Retinal pigment epithelial cell (primary cell): ENCODE measurements at regions not wholly inside any gene's neighbourhood (a gene's known extent, or its start where the extent isn't known, plus 50 kb on each side); places are given as distances from the start of the nearest gene placed in this dataset.

Source experiments
- DNase-seq: peaks from one replicate; pipeline ENCODE4 v3.0.0-alpha.2; 2010; ENCODE audit warnings: low read depth
- H3K4me3 ChIP-seq: 2 replicates; pipeline ENCODE4 v1.5.1; 2011; ENCODE audit warnings: mild to moderate bottlenecking, low read length, control low read depth, moderate library complexity
- TF ChIP-seq, protein P1 (sequence below): conservative IDR thresholded peaks from 2 replicates; pipeline ENCODE4 v1.5.1; 2011; ENCODE audit warnings: low read depth, low read length, control low read depth, inconsistent platforms

GRCh38 chr7:12951397-12951801 is 264.0 kb downstream of the ARL4A start:
- no peak for DNase-seq
- no peak overlapping the region for H3K4me3 ChIP-seq
- TF ChIP-seq, protein P1, sequence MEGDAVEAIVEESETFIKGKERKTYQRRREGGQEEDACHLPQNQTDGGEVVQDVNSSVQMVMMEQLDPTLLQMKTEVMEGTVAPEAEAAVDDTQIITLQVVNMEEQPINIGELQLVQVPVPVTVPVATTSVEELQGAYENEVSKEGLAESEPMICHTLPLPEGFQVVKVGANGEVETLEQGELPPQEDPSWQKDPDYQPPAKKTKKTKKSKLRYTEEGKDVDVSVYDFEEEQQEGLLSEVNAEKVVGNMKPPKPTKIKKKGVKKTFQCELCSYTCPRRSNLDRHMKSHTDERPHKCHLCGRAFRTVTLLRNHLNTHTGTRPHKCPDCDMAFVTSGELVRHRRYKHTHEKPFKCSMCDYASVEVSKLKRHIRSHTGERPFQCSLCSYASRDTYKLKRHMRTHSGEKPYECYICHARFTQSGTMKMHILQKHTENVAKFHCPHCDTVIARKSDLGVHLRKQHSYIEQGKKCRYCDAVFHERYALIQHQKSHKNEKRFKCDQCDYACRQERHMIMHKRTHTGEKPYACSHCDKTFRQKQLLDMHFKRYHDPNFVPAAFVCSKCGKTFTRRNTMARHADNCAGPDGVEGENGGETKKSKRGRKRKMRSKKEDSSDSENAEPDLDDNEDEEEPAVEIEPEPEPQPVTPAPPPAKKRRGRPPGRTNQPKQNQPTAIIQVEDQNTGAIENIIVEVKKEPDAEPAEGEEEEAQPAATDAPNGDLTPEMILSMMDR: no peak

GRCh38 chr7:12954380-12955033 is 267.1 kb downstream of the ARL4A start:
- H3K4me3 ChIP-seq: no peak overlapping the region
- DNase-seq: no peak
- TF ChIP-seq, protein P1: no peak

DNA sequence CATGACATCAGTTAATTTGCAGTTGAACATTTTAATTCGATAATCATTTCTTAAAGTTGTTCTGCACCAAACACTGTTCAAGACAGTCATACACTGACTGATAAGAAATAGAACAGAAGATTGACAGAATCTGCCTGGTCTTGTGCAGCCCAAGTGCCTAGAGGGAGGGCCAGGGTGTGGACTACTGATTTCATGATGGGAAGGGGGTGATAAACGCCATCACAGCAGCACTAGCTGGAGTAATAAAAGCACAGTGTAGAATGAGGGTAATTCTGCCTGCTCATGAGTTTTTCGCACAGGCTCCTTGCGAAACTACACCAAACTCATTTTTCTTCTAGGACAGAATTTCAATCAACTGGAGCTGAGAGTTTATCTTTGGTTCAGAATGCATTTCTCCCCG is 270.1 kb downstream of the ARL4A start:
- DNase-seq: no peak
- TF ChIP-seq, protein P1: no peak
- no peak overlapping the region for H3K4me3 ChIP-seq

- DNase-seq: no peak
- TF ChIP-seq, protein P1: no peak
- H3K4me3 ChIP-seq: no peak overlapping the region
Observed at GRCh38 chr7:12961910-12962480, 274.6 kb downstream of the ARL4A start.

DNA sequence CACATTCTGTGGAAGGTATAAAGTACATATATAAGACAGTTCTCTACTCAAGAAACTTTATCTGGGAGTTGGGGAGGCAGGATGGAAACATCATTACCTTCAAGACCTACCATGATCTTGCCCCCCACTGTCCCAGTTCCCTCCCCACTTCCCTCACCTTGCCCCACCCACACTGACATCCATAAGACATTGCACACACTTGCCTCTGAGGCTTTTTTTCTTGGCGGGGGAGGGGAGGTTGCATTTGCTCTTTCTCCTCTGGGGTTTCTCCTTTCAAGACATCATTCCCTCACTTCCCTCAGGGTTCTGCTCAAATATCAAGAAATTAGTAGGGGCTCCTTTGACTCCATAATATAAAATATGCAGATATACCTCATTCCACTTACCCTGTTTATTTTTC is 276.0 kb downstream of the ARL4A start:
- DNase-seq: no peak
- no peak overlapping the region for H3K4me3 ChIP-seq
- TF ChIP-seq, protein P1: no peak

DNA sequence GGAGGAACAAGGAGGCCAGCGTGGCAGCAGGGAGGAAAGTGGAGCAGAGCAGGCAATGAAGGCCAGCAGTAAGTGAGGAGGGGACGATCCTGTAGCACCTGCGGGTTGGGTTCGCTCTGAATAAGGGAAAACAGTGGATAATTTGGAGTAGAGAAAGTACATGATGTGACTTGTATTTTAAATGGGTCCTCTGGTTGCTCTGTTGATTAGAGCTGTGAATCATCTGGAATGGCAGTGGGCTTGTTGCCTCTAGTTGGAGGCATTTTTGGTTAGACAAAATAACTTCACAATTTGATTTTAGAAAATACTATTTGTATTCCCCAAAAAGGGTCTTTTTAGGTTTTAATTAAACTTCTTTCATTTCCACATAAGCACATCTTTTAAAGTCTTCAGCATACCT is 277.4 kb downstream of the ARL4A start:
- H3K4me3 ChIP-seq: no peak overlapping the region
- DNase-seq: no peak
- TF ChIP-seq, protein P1: no peak

GRCh38 chr7:12965767-12966166 is 278.3 kb downstream of the ARL4A start:
- H3K4me3 ChIP-seq: no peak overlapping the region
- TF ChIP-seq, protein P1: no peak
- no peak for DNase-seq
